ENCODE measurements at regions not wholly inside any gene's neighbourhood (a gene's known extent, or its start where the extent isn't known, plus 50 kb on each side); places are given as distances from the start of the nearest gene placed in this dataset.

GRCh38 chr4:52234561-52235440 lies 183.7 kb downstream of the SPATA18 start:
- peak; percentile 53 for DNase-seq

DNA sequence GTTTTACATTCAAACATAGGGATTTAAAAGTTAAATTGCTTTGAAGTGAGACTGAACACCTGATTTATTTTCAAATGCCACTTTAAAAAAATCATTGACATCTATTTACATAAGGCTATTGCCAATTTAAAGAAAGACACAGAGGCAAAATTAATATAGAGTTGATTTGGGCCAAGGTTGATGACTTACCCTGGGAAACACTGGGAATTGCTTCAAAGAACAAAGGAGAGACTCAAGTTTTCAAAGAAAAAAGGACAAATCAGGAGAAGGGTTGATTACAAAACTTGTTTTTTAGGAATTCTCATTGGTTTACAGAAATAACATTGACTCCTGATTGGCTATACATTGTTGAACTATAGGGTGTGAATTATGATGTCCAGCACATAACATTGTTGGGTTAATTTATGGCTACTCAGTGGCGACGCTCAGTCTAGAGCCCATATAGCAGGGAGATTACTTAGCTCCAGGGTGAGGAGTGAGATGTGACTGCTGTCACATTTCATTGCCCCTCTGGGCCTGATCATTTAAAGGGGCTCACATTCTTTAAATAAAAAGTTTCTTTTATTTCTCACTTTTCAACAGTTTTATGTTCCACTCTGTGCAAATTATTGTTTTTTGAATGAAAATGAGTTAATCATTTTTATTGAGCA lies 184.6 kb downstream of the SPATA18 start:
- no peak for DNase-seq

GRCh38 chr4:52241916-52242315 lies 190.8 kb downstream of the SPATA18 start:
- DNase-seq = no peak

GRCh38 chr4:52243367-52243766 lies 192.3 kb downstream of the SPATA18 start:
- no peak for DNase-seq

- no peak for DNase-seq
Observed at GRCh38 chr4:52244103-52244775, 193.1 kb downstream of the SPATA18 start.

DNA sequence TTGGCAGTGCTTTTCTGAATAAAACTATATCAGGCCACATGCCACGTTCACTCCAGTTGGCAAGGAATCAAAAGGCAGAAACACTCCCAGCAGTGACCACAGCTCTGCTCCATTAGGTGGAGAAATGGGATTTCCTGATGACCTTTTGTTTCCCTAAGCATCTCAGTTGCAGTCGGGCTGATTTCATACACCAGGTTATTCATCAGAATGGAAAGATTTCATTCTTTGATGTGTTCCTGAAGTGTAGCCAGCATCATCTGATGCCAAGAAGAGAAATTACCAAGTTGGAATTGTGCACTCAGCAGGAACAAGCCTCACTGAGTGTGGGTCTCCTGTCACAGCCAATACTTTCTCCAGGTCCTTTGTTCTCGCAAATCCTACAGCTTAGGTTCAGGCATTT lies 193.7 kb downstream of the SPATA18 start:
- no peak for DNase-seq

- DNase-seq = no peak
Observed at GRCh38 chr4:52246827-52247226, 195.7 kb downstream of the SPATA18 start.

DNA sequence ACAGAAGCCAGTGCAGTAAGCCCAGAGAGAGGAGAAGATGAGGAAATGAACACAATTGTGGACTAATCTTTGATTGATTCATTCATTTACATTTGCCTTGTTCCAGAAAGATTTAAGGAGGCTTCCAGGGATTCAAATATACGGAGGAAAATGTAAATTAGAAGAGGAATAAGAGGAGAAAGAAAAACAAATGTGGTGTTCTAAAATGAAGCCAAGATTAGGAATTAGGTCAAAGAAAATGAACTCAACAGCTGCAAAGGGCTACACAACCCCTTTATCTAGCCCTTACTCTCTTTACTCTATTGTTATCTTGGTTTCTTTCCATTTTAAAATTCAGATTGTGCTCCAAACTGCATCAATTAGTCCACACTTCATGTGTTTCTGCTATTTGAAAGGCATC lies 196.8 kb downstream of the SPATA18 start:
- no peak for DNase-seq

DNA sequence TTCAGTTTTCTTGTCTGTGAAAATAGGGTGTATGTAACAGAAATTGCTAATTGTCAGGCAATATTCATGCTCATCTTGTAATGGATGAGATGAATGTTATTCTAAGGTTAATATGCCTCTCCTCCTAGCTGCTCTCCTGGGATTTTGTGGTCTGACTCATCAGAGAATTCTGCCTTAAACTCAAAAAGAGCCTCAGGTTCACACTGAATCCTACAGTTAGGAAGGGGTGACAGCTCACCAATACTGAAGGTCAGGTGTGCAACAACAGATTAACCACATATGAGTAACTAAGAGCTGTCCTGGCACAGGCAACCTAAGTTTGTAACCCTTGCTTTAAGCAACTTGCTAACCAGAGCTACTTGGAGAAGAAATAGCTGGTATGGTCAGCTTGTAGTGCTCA lies 197.7 kb downstream of the SPATA18 start:
- peak; percentile 65 for DNase-seq

- peak; percentile 67 for DNase-seq
Observed at GRCh38 chr4:52249581-52249980, 198.5 kb downstream of the SPATA18 start.

DNA sequence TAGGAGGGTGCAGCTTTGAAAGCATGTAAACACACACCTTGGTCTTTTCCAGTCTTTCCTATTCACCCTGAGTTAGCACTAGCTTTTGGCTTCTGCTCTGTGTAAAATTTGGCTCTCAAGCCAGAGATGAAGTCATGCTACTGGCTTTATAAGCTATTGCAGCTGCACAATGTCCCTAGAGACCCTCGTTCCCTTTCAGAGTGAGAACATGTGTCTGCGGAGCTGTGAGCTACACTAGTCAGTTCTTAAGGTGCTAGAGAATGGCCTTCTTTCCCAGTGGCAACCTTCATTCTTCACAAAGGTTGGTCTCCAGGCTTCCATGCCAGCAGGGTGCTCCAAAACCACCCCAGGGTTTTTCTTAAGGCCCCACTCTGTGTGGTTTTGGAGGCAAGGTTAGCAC lies 199.1 kb downstream of the SPATA18 start:
- DNase-seq = peak; percentile 80

DNA sequence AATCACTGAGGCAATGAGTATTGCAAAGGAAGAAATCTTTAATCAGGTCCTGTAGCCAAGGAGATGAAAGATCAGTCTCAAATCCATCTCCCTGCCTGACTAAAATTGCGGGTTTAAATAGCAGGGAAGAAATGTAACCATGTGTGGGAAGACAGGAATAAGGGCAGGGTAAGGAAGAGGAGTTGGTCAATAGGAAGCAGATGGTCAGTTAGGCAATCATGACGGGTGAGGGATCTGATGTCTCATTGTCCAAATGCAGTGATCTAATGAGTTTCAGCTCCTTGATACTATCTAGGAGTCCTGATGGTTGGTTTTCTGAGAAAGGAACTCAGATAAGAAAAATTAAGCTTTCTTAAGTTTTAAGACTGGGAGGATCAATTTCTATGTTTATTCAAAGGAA lies 200.8 kb downstream of the SPATA18 start:
- no peak for DNase-seq

DNA sequence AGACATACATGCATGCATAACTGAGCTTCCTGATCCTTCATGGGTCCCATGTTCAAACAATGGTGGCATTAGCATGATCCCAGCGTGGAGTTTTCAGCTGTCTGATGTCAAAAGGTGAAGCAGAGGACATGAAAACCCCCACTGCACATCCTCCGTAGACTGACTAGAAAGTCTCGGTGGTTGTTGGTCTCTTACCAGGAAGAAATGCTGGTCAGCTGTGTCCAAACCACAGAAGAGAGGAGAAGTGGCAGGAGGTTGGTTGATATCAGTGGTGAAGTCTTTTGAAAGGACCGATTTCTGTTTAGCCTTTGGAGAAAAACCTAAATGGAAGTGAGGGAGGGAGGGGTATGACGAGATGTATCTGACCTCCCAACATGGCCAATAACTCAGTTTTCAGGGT lies 201.9 kb downstream of the SPATA18 start:
- DNase-seq = no peak

GRCh38 chr4:52256522-52256921 lies 205.4 kb downstream of the SPATA18 start:
- DNase-seq = no peak

DNA sequence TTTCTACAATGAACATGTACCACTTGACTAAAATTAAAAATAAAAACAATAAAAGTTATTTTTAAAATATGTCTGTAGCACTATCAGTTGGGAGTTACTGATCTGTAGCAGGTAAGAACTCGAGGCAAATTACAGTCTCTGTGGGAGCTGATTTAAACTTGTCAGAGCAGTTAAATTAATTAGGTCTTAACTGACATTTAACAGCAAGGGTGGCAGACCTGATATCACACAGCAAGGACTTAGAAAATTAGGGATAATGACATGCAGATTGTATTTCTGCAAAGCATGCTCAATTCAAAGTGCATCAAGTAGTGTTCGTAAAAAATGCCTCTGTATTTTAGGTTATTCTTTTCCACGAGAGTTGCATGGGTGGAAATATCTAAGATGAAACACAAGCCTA lies 208.9 kb downstream of the SPATA18 start:
- DNase-seq = no peak

DNA sequence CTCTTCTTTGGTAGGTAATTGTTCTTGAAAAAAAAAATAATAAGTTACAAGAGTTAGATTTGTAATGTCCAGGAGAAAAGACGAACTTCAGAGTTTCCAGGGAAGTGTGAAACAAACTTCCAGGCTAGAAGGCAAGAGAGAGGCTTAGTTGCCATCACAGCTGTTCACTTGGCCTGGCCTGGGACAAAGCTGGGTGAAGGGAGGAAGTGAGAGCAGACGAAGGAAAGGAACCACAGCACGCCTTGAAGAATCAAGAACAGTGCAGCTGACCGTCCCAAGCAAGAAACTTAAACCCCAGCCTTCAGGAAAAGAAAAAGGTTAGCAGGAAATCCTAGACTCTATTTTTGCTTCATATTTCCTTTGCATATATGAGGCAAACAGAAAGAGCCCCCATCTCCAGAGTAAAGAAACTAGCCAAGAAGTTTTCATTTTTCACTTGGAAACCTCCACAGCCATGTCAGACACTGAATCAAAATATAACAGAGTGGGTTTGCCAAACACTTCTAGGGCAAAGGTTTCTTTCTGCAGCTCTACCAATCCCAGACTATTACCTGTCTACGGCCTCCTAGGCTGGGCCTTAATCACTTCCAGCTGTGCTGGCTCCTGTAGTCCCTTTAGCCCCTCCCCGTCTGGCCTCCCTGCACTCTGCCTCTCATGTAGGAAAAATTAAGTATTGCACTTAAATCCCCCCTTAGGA lies 209.6 kb downstream of the SPATA18 start:
- no peak for DNase-seq

DNA sequence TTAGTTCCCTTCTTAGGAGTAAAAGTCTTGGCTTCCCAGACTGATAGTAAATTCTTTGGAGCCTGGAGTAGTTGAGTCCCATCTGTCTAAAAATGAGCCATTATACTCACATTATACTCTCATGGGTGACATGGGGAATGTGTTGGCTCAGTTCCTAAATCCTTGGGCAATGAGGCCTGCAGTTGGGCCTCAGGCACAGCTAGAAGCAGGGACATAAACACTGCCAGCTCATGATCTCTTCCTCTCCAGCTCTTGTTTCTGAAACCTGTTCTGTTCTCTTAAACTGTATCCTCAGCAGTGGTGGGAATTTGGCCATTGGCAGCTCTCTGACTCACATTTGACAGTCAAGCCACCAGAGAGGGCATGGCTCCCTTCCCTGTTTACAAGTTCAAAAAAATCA lies 212.5 kb downstream of the SPATA18 start:
- peak; percentile 57 for DNase-seq

DNA sequence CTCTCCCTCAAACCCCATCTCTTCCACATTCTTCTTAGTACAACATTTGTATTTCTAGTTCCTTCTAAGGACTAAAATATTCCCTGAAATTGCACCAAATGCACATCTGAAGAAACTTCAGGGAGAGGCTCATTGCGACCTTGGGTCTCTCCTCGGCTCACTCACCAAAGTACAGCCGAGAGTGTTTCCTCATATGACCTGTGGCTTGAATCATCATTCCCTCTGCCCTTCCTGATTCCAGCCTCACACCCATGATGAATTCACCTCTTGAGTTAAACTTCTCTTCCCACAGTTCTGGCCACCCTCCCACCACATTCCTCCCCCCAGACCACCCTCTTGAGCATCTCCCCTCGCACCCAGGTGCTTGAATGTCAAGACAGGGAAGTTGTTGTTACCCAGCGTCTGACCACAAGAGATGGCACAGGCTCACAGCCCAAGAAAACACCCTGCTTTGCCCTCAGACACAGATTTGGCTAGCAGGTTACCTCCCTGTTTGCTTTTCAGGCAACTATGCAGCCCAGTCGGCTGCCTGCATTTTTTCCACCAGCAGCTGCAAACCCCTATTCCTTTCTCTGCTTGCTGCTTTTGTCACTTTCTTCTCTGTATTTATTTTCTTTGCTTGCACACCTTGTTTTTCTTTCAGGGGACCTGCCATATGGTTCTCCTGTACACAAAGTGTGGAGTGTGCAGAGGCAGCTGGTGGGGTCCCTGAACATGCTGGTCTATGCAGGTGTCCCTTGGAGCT lies 214.8 kb downstream of the SPATA18 start:
- DNase-seq = no peak

- DNase-seq = no peak
Observed at GRCh38 chr4:52266537-52267137, 215.5 kb downstream of the SPATA18 start.

GRCh38 chr4:52269761-52270160 lies 218.7 kb downstream of the SPATA18 start:
- DNase-seq = no peak

GRCh38 chr4:52273885-52274284 lies 222.8 kb downstream of the SPATA18 start:
- no peak for DNase-seq
